A549 (cell line): ENCODE measurements at regions not wholly inside any gene's neighbourhood (a gene's known extent, or its start where the extent isn't known, plus 50 kb on each side); places are given as distances from the start of the nearest gene placed in this dataset.

Source experiments
- ATAC-seq, 2 experiments: fragments of 200-7000 bp in 1 of 2; fragments of >200 bp in 1 of 2; cut with Nextera tagmentation in 1 of 2; cut with Tn5 transposase in 1 of 2; 3 replicates each; pipeline versions ENCODE4 v1.8.0 to v1.9.1; 2018 to 2020; ENCODE audit warnings: mild to moderate bottlenecking in 1 of 2, moderate library complexity in 1 of 2
- CTCF ChIA-PET: fragments of 300-600 bp; sonication (Branson Sonifier 250); formaldehyde crosslinking; extraction: SDS; loops from one replicate; lab custom pipeline; 2021; ENCODE audit warnings: antibody characterized with exemption, inconsistent platforms; lab: Yijun Ruan, JAX
- POLR2A ChIA-PET: fragments of 350-600 bp; formaldehyde crosslinking; extraction: SDS; loops from one replicate; lab custom pipeline; 2021; ENCODE audit warnings: antibody characterized with exemption, inconsistent platforms; lab: Yijun Ruan, JAX
- DNase-seq, 2 experiments: peaks; one replicate each; pipeline versions ENCODE4 v3.0.0 to v3.0.0-alpha.2; 2011 to 2016; ENCODE audit warnings: low read depth in 1 of 2, low spot score in 1 of 2
- FAIRE-seq: peaks from 2 replicates; lab custom pipeline; 2011; peaks lifted over from hg19 to GRCh38; lab: Jason Lieb, UNC
- H3K27ac ChIP-seq, 2 experiments: fragments of >200 bp; sonication (Bioruptor Twin); formaldehyde crosslinking; 3 replicates each; pipeline ENCODE4 v1.5.1; 2016 to 2017
- H3K4me1 ChIP-seq: fragments of >200 bp; sonication (Bioruptor Twin); formaldehyde crosslinking; 3 replicates; pipeline ENCODE4 v1.6.1; 2016
- H3K4me2 ChIP-seq: fragments of >200 bp; sonication (Bioruptor Twin); formaldehyde crosslinking; 3 replicates; pipeline ENCODE4 v1.6.1; 2016
- H3K4me3 ChIP-seq: fragments of >200 bp; sonication (Bioruptor Twin); formaldehyde crosslinking; 3 replicates; pipeline ENCODE4 v1.5.1; 2016
- H3K9me3 ChIP-seq: fragments of >200 bp; sonication (Bioruptor Twin); formaldehyde crosslinking; 3 replicates; pipeline ENCODE4 v1.6.1; 2016
- CBX2 ChIP-seq: fragments of 200-600 bp; sonication (generic); IDR thresholded peaks from 2 replicates; pipeline ENCODE4 v1.6.1; 2016; ENCODE audit warnings: low read depth, mild to moderate bottlenecking, borderline replicate concordance
- EHMT2 ChIP-seq: fragments of 200-600 bp; sonication (generic); IDR thresholded peaks from 2 replicates; pipeline ENCODE4 v1.6.1; 2016; ENCODE audit warnings: antibody characterized with exemption, low read depth, mild to moderate bottlenecking, moderate library complexity
- EP300 ChIP-seq, 2 experiments: fragments of >200 bp; sonication (Bioruptor Twin); formaldehyde crosslinking; IDR thresholded peaks; 2 replicates in 1 of 2; 3 replicates in 1 of 2; pipeline ENCODE4 v1.6.1; 2016 to 2017
- FOSL2 ChIP-seq, 2 experiments: fragments of 450-650 bp in 1 of 2; fragments of >200 bp in 1 of 2; sonication (Bioruptor Twin) in 1 of 2; formaldehyde crosslinking; IDR thresholded peaks; 2 replicates each; pipeline versions ENCODE4 v1.5.0 to v1.6.1; 2016 to 2020; ENCODE audit warnings: mild to moderate bottlenecking in 1 of 2, moderate library complexity in 1 of 2
- FOXS1 ChIP-seq: fragments of 250-450 bp; sonication (Bioruptor Pico); IDR thresholded peaks from 2 replicates; pipeline ENCODE4 v1.5.0; 2020; ENCODE audit warnings: mild to moderate bottlenecking, moderate library complexity
- GATA3 ChIP-seq: IDR thresholded peaks from 2 replicates; pipeline ENCODE4 v1.6.1; 2012; ENCODE audit warnings: borderline replicate concordance
- HDAC2 ChIP-seq: fragments of 200-600 bp; sonication (generic); IDR thresholded peaks from 2 replicates; pipeline ENCODE4 v1.6.1; 2016
- HEYL ChIP-seq: fragments of 250-450 bp; sonication (Bioruptor Pico); IDR thresholded peaks from 2 replicates; pipeline ENCODE4 v1.8.0; 2021; ENCODE audit warnings: mild to moderate bottlenecking, moderate library complexity
- HOXA7 ChIP-seq: fragments of 250-450 bp; sonication (Bioruptor Pico); IDR thresholded peaks from 2 replicates; pipeline ENCODE4 v1.5.0; 2020; ENCODE audit warnings: mild to moderate bottlenecking, moderate library complexity
- JUNB ChIP-seq: fragments of >200 bp; sonication (Bioruptor Twin); formaldehyde crosslinking; IDR thresholded peaks from 2 replicates; pipeline ENCODE4 v1.6.1; 2016
- KDM1A ChIP-seq: fragments of 200-600 bp; sonication (generic); IDR thresholded peaks from 2 replicates; pipeline ENCODE4 v1.6.1; 2016; ENCODE audit warnings: low read depth, mild to moderate bottlenecking
- KDM5A ChIP-seq: fragments of 200-600 bp; sonication (generic); IDR thresholded peaks from 2 replicates; pipeline ENCODE4 v1.6.1; 2016; ENCODE audit warnings: antibody characterized with exemption, mild to moderate bottlenecking
- MAFK ChIP-seq: fragments of 450-650 bp; IDR thresholded peaks from 2 replicates; pipeline ENCODE4 v1.6.1; 2014; ENCODE audit not compliant: partially characterized antibody
- MAZ ChIP-seq: fragments of 150-350 bp; IDR thresholded peaks from 2 replicates; pipeline ENCODE4 v1.6.1; 2014; ENCODE audit warnings: antibody characterized with exemption, low read depth, low read length, borderline replicate concordance
- MYC ChIP-seq: IDR thresholded peaks from 2 replicates; pipeline ENCODE4 v1.6.1; 2012; ENCODE audit warnings: mild to moderate bottlenecking, inconsistent platforms, low read length, improper control_type of control experiment, borderline replicate concordance
- NPAS2 ChIP-seq: fragments of 250-450 bp; sonication (Bioruptor Pico); IDR thresholded peaks from 2 replicates; pipeline ENCODE4 v1.8.0; 2022; ENCODE audit warnings: mild to moderate bottlenecking, moderate library complexity, borderline replicate concordance
- NR3C1 ChIP-seq: fragments of >200 bp; sonication (Bioruptor Twin); formaldehyde crosslinking; IDR thresholded peaks from 3 replicates; pipeline ENCODE4 v1.6.1; 2017
- POLR2AphosphoS2 ChIP-seq: conservative IDR thresholded peaks from 2 replicates; pipeline ENCODE4 v1.6.1; 2012; ENCODE audit warnings: low read length, improper control_type of control experiment, inconsistent platforms
- RAD21 ChIP-seq, 2 experiments: fragments of >200 bp in 1 of 2; sonication (Bioruptor Twin) in 1 of 2; formaldehyde crosslinking in 1 of 2; IDR thresholded peaks in 1 of 2; conservative IDR thresholded peaks in 1 of 2; 2 replicates in 1 of 2; 3 replicates in 1 of 2; pipeline ENCODE4 v1.6.1; 2012 to 2018; ENCODE audit warnings: inconsistent platforms in 1 of 2
- RARB ChIP-seq: fragments of 250-450 bp; sonication (Bioruptor Pico); IDR thresholded peaks from 2 replicates; pipeline ENCODE4 v1.8.0; 2021; ENCODE audit warnings: mild to moderate bottlenecking, moderate library complexity
- RCOR1 ChIP-seq: fragments of 150-350 bp; IDR thresholded peaks from 2 replicates; pipeline ENCODE4 v1.6.1; 2014; ENCODE audit warnings: antibody characterized with exemption, low read length, low read depth
- SMC3 ChIP-seq: fragments of >200 bp; sonication (Bioruptor Twin); formaldehyde crosslinking; IDR thresholded peaks from 3 replicates; pipeline ENCODE4 v1.6.1; 2018; ENCODE audit warnings: inconsistent platforms
- TP53 ChIP-seq: fragments of 250-450 bp; sonication (Bioruptor Pico); IDR thresholded peaks from 2 replicates; pipeline ENCODE4 v1.5.0; 2021; ENCODE audit warnings: mild to moderate bottlenecking, moderate library complexity
- ZFP36 ChIP-seq: fragments of 450-650 bp; IDR thresholded peaks from 2 replicates; pipeline ENCODE4 v1.6.1; 2014; ENCODE audit warnings: borderline replicate concordance; ENCODE audit not compliant: partially characterized antibody
- ZSCAN20 ChIP-seq: fragments of 250-450 bp; sonication (Bioruptor Pico); IDR thresholded peaks from 2 replicates; pipeline ENCODE4 v1.8.0; 2022; ENCODE audit warnings: mild to moderate bottlenecking, moderate library complexity
- WGBS: methylation state at CpG from one replicate; pipeline ENCODE4 v1.1.6; 2017; ENCODE audit errors: missing lambda C conversion rate; 5-methylcytosine and 5-hydroxymethylcytosine counted together
- TF ChIP-seq, protein P1 (sequence below): fragments of 200-600 bp; sonication (generic); IDR thresholded peaks from 2 replicates; pipeline ENCODE4 v1.6.1; 2016; ENCODE audit warnings: antibody characterized with exemption, mild to moderate bottlenecking, moderate library complexity
- TF ChIP-seq, protein P2 (sequence below): fragments of 450-650 bp; IDR thresholded peaks from 2 replicates; pipeline ENCODE4 v1.6.1; 2014; ENCODE audit warnings: antibody characterized with exemption
- TF ChIP-seq, protein P3 (sequence below): IDR thresholded peaks from 2 replicates; pipeline ENCODE4 v1.6.1; 2012

DNA sequence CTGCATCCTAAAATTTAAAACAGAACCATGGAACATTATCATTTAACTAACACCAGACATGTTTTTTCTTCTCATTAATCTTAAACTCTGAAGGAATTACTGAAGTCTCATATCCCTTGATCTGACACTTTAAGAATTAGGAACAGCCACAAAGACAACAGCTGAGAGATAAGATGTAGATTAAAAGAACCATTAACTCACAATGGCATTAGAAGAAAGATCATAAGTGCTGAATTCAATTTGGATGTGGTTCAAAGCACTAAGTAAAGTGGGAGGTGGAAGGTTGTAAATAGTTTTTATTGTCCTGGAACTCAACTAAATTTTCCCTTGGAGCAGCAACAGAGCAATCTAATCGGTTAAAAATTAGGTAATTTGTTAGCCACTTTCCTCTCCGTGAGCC is 199.0 kb upstream of the ATP2B1 start:
- Histone ChIP-seq H3K4me3 (no peak overlapping the region), H3K4me2 (no peak overlapping the region), H3K4me1 (no peaks in the 10 kb centered on the region)
- no peak for ATAC-seq
- POLR2A ChIA-PET: no interaction called here
- TF ChIP-seq GATA3 (no peak), RAD21 (conservative IDR thresholded peaks at IDR 0.05 in 1 of 2, IDR thresholded peaks at IDR 0.05 in 1 of 2) (no peak), NR3C1 (no peak), JUNB (no peak), RCOR1 (no peak), HDAC2 (no peak)
- TF ChIP-seq, all 56 proteins: peak for 0
- 90% methylated on average over 2 of the region's 2 CpGs for WGBS
- H3K9me3 ChIP-seq: 0 out of 3 replicates have a peak, but pooled peaks cover 4% of the 10 kb centered on the region
- no peak overlapping the region for H3K27ac ChIP-seq
- no peak for DNase-seq
- CTCF ChIA-PET: no interaction called here
- no peak for FAIRE-seq

DNA sequence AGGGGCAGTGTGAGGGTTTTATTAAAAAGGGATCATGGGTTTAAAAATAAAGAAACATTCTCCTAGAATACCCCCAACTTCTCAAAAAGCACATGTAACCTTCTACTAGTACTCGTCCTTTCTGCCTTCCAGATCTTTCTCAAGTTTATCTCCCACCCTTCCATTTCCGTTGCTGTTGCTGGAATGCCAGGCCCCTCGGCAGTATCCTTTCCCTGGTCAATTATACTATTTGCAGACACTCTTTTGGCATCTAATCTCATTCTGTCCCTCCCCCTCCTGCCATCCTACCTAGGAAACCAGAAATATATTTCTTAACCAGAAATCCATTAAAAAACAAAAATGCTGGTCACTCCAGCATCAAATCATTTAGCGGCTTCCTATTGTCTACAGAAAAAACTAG is 198.2 kb upstream of the ATP2B1 start:
- Histone ChIP-seq H3K4me2 (no peak overlapping the region), H3K27ac (no peak overlapping the region), H3K9me3 (0 out of 3 replicates have a peak, but pooled peaks cover 4% of the 10 kb centered on the region), H3K4me3 (no peak overlapping the region), H3K4me1 (no peaks in the 10 kb centered on the region)
- CTCF ChIA-PET: no interaction called here
- FAIRE-seq (no peak), DNase-seq (no peak), ATAC-seq (no peak)
- POLR2A ChIA-PET: no interaction called here
- no peak for TF ChIP-seq MAZ
- TF ChIP-seq MYC: no peak
- TF ChIP-seq, protein P1, sequence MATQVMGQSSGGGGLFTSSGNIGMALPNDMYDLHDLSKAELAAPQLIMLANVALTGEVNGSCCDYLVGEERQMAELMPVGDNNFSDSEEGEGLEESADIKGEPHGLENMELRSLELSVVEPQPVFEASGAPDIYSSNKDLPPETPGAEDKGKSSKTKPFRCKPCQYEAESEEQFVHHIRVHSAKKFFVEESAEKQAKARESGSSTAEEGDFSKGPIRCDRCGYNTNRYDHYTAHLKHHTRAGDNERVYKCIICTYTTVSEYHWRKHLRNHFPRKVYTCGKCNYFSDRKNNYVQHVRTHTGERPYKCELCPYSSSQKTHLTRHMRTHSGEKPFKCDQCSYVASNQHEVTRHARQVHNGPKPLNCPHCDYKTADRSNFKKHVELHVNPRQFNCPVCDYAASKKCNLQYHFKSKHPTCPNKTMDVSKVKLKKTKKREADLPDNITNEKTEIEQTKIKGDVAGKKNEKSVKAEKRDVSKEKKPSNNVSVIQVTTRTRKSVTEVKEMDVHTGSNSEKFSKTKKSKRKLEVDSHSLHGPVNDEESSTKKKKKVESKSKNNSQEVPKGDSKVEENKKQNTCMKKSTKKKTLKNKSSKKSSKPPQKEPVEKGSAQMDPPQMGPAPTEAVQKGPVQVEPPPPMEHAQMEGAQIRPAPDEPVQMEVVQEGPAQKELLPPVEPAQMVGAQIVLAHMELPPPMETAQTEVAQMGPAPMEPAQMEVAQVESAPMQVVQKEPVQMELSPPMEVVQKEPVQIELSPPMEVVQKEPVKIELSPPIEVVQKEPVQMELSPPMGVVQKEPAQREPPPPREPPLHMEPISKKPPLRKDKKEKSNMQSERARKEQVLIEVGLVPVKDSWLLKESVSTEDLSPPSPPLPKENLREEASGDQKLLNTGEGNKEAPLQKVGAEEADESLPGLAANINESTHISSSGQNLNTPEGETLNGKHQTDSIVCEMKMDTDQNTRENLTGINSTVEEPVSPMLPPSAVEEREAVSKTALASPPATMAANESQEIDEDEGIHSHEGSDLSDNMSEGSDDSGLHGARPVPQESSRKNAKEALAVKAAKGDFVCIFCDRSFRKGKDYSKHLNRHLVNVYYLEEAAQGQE: no peak
- TF ChIP-seq HOXA7 (CRISPR knock-in tag): no peak
- no peak for TF ChIP-seq NPAS2 (CRISPR knock-in tag)
- no peak for TF ChIP-seq HDAC2
- TF ChIP-seq ZFP36: no peak
- no peak for TF ChIP-seq MAFK
- TF ChIP-seq, protein P2, sequence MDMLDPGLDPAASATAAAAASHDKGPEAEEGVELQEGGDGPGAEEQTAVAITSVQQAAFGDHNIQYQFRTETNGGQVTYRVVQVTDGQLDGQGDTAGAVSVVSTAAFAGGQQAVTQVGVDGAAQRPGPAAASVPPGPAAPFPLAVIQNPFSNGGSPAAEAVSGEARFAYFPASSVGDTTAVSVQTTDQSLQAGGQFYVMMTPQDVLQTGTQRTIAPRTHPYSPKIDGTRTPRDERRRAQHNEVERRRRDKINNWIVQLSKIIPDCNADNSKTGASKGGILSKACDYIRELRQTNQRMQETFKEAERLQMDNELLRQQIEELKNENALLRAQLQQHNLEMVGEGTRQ: no peak
- TF ChIP-seq RARB (CRISPR knock-in tag): no peak
- no peak for TF ChIP-seq POLR2AphosphoS2
- no peak for TF ChIP-seq KDM1A
- TF ChIP-seq EP300 (IDR thresholded peaks at IDR 0.05): no peak
- no peak for TF ChIP-seq KDM5A
- TF ChIP-seq NR3C1: no peak
- no peak for TF ChIP-seq TP53 (CRISPR knock-in tag)
- WGBS: 87% methylated on average over 4 of the region's 4 CpGs

DNA sequence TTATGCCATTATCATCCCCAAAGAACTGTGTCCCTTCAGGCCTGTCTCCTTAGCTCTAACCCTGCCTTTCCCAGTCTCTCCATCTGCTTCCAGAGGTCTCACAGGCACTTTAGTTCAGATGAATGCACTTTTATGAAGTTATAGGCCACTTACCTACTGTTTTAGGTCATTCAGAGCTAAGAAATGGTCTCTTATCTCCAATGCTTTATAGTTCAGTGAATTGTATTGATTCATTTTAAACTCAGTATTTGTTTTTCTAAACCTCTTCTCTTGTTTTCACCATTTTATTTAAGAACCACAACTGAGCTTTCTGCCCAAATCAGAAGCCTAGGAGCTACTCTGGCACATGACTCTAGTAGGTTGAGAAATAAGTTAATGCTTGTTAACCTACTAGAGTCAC is 197.5 kb upstream of the ATP2B1 start:
- no peaks in the 10 kb centered on the region for H3K4me1 ChIP-seq
- no peak for DNase-seq
- 0 out of 3 replicates have a peak, but pooled peaks cover 2% of the 10 kb centered on the region for H3K9me3 ChIP-seq
- CTCF ChIA-PET: no interaction called here
- no peak for ATAC-seq
- no peak overlapping the region for H3K4me2 ChIP-seq
- H3K27ac ChIP-seq: no peak overlapping the region
- POLR2A ChIA-PET: no interaction called here
- H3K4me3 ChIP-seq: no peak overlapping the region
- TF ChIP-seq KDM1A (no peak), EHMT2 (no peak), HEYL (CRISPR knock-in tag) (no peak), ZSCAN20 (CRISPR knock-in tag) (no peak), FOXS1 (CRISPR knock-in tag) (no peak), CBX2 (no peak), MYC (no peak), FOSL2 (IDR thresholded peaks at IDR 0.05) (no peak), FOSL2 (CRISPR knock-in tag; IDR thresholded peaks at IDR 0.05) (no peak), RARB (CRISPR knock-in tag) (no peak), SMC3 (no peak)
- TF ChIP-seq, protein P1: no peak
- TF ChIP-seq, protein P3, sequence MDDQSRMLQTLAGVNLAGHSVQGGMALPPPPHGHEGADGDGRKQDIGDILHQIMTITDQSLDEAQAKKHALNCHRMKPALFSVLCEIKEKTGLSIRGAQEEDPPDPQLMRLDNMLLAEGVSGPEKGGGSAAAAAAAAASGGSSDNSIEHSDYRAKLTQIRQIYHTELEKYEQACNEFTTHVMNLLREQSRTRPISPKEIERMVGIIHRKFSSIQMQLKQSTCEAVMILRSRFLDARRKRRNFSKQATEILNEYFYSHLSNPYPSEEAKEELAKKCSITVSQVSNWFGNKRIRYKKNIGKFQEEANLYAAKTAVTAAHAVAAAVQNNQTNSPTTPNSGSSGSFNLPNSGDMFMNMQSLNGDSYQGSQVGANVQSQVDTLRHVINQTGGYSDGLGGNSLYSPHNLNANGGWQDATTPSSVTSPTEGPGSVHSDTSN: no peak
- FAIRE-seq: no peak
